ENCODE measurements at regions not wholly inside any gene's neighbourhood (a gene's known extent, or its start where the extent isn't known, plus 50 kb on each side); places are given as distances from the start of the nearest gene placed in this dataset.

- WGBS, 5 donors: 43 to 67% (median 52%) methylated on average over 2 of the region's 2 CpGs
- Histone ChIP-seq H3K36me3 (no peaks in the 10 kb centered on the region), H3K27ac (no peak overlapping the region), H3K9me3 (no peaks in the 10 kb centered on the region), H3K27me3 (no peaks in the 10 kb centered on the region), H3K4me3 (no peak overlapping the region), H3K4me1 (no peaks in the 10 kb centered on the region)
- intact Hi-C loops (cut with DNase I; ENCODE audit: low total_unique reads): no loop called here
- DNase-seq: no peak
- TF ChIP-seq EP300 (IDR thresholded peaks at IDR 0.05) (no peak), POLR2A (IDR thresholded peaks at IDR 0.05) (no peak), POLR2AphosphoS5 (IDR thresholded peaks at IDR 0.05) (no peak), CTCF (IDR thresholded peaks at IDR 0.05) (no peak)
Measured at GRCh38 chr2:195057001-195057400, 600.0 kb upstream of the SLC39A10 start.

GRCh38 chr2:195055996-195056395 lies 601.0 kb upstream of the SLC39A10 start:
- peak in 1 of 2 donors; percentile 7 for DNase-seq
- H3K27me3 ChIP-seq: no peaks in the 10 kb centered on the region
- no peak overlapping the region for H3K4me3 ChIP-seq
- intact Hi-C loops (cut with DNase I; ENCODE audit: low total_unique reads): no loop called here
- 30 to 58% (median 42%) methylated on average over 2 of the region's 2 CpGs for WGBS, 5 donors
- H3K9me3 ChIP-seq: no peaks in the 10 kb centered on the region
- TF ChIP-seq POLR2AphosphoS5 (IDR thresholded peaks at IDR 0.05) (no peak), POLR2A (IDR thresholded peaks at IDR 0.05) (no peak), CTCF (IDR thresholded peaks at IDR 0.05) (no peak)
- no peaks in the 10 kb centered on the region for H3K4me1 ChIP-seq
- H3K27ac ChIP-seq: no peak overlapping the region
- no peaks in the 10 kb centered on the region for H3K36me3 ChIP-seq

GRCh38 chr2:195051401-195051800 lies 605.6 kb upstream of the SLC39A10 start:
- H3K27me3 ChIP-seq: no peaks in the 10 kb centered on the region
- H3K4me1 ChIP-seq: no peaks in the 10 kb centered on the region
- H3K36me3 ChIP-seq: no peaks in the 10 kb centered on the region
- no peak overlapping the region for H3K27ac ChIP-seq
- no peaks in the 10 kb centered on the region for H3K9me3 ChIP-seq
- no peak for DNase-seq
- intact Hi-C loops (cut with DNase I; ENCODE audit: low total_unique reads): no loop called here
- no peak overlapping the region for H3K4me3 ChIP-seq
- TF ChIP-seq EP300 (IDR thresholded peaks at IDR 0.05) (no peak), CTCF (IDR thresholded peaks at IDR 0.05) (no peak), POLR2A (IDR thresholded peaks at IDR 0.05) (no peak), POLR2AphosphoS5 (IDR thresholded peaks at IDR 0.05) (no peak)

GRCh38 chr2:195049372-195050031 lies 607.5 kb upstream of the SLC39A10 start:
- WGBS, 5 donors: 62 to 94% (median 72%) methylated on average over 1 of the region's 1 CpG
- intact Hi-C loops (cut with DNase I; ENCODE audit: low total_unique reads): no loop called here
- no peak for DNase-seq
- no peak overlapping the region for H3K27ac ChIP-seq
- no peaks in the 10 kb centered on the region for H3K9me3 ChIP-seq
- no peaks in the 10 kb centered on the region for H3K27me3 ChIP-seq
- H3K36me3 ChIP-seq: no peaks in the 10 kb centered on the region
- no peak for TF ChIP-seq POLR2AphosphoS5 (IDR thresholded peaks at IDR 0.05)
- no peak for TF ChIP-seq CTCF (IDR thresholded peaks at IDR 0.05)
- TF ChIP-seq EP300 (IDR thresholded peaks at IDR 0.05): no peak
- TF ChIP-seq POLR2A (IDR thresholded peaks at IDR 0.05): no peak
- H3K4me1 ChIP-seq: no peaks in the 10 kb centered on the region
- H3K4me3 ChIP-seq: no peak overlapping the region

Data from stomach (tissue), 8 donors.